GM21423 (cell line): ENCODE measurements at regions not wholly inside any gene's neighbourhood (a gene's known extent, or its start where the extent isn't known, plus 50 kb on each side); places are given as distances from the start of the nearest gene placed in this dataset.
"Not testable (repeated sequence)": the region's sequence is repeated elsewhere in the genome, so short reads cannot be mapped to it uniquely, and the experiment has no call there.

Experiments
- ATAC-seq: cut with Tn5 transposase; IDR thresholded peaks from one replicate; pipeline ENCODE4 v1.9.1; 2021; ENCODE audit warnings: mild to moderate bottlenecking, moderate library complexity; ENCODE audit not compliant: unreplicated experiment

DNA sequence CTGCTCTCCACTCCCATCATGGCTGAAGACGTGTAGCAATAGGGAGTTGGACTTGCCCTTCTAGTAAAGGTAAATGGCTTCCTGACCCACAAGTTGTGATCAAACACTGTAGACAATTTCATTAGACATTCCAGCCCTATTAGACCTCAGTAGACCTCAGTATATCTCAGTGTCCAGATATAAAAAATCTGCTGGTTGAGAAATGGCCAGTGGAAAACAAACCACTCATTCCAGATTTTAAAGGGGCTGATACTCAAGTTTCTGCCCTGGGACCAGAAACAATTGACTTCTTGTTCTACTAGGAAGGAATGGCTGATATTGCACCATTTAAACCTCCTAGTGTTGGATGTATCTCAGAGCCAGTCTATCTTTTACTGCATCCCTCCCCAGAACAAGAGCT lies 613.2 kb downstream of the PDCD6IP start:
- no peak for ATAC-seq

DNA sequence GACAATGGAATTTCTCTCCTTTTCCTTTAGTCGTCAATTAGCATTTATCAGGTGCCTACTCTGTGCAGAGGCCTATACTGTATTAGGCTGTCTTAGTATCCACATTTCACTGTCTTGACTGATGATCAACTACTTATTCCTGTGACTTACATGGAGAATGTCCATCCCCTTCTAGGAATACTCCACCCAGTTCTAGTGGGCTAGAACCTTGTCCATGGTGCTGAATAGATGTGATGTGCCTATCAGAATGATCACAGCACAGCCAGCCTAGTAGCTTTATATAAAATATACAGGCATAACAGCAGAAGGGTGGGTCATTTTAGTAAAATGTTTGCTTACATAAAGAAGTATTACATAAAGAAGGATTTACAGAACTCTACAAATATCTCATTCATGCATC lies 621.4 kb downstream of the PDCD6IP start:
- ATAC-seq, result no peak

DNA sequence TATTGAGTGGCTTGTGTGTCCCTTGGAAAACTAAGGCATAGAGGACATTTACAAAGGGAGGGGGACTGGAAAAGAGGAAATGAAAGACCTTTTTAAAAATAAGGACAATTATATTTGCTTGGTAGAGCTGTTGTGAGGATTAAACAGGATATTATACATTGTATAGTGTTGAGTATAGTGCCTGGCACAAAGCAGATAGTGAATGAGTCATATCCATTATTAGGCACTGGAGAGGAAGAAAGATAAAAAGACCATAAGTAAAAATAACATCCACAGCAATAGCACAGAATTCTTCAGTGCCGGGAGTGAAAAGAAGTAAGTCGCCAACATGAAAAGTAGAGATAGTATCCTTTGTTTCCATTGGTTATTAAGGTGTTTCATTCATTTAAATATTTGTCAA lies 623.3 kb downstream of the PDCD6IP start:
- ATAC-seq, result no peak

DNA sequence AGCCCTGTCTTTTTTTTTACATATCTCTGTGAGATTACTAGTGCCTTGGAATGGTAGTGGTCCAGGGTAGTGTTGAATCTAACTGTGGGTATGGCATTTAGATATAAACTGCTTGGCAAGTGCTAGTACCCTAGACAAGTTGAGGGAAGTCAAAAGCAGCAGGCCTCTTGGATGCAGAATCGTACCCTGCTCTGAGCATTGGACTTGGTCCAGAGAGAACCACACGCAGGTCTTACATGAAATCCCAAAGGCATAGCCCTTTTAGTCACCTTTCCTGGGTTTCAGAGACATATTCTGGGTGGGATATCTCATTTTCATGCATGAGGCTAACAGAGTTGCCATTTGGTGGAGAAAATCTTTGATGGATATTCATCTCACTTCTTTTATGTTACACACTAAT lies 641.4 kb downstream of the PDCD6IP start:
- no peak for ATAC-seq

DNA sequence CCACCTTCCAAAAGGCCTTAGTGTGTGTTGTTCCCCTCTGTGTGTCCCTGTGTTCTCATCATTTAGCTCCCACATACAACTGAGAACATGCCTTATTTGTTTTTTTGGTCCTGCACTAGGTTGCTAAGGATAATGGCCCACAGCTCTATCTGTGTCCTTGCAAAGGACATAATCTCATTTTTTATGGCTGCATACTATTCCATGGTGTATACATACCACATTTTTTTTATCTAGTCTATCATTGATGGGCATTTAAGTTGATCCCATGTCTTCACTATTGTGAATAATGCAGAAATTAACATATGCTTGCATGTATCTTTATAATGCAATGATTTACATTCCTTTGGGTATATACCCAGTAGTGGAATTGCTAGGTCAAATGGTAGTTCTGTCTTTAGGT lies 645.7 kb downstream of the PDCD6IP start:
- ATAC-seq, result no peak

DNA sequence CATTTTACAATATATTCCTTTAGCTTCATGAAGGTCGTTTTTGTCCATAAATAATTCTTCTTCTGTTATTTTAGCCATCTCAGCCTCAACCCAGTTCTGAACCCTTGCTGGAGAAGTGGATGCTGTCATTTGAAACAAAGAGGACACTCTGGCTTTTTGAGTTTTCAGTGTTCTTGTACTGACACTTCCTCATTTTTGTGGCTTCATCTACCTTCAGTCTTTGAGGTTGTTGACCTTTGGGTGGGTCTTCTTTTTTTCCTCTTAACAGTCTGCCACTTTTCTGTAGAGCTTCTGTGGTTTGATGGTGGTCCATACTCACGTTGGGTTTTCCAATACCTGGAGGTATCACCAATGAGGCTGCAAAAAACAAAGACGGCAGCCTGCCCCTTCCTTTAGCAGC lies 650.9 kb downstream of the PDCD6IP start:
- ATAC-seq, result no peak

DNA sequence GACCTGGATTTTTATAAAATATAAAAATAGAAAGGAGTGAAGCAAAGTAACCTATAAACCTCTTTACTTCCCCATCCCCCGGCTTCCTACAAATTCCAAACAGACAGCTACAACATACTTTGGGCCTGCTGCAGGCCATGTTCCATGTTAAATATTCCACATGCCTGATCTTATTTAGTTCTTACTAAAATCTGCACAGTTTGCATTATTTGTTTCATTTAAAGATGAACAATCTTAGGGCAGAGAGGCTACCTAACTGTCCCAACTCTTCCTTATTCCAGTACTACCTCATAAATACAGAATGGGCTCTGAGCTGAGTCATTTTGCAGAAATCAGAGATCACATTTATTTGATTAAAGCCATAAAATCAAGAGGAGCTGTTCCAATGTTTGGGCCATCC lies 665.0 kb downstream of the PDCD6IP start:
- ATAC-seq, result no peak

DNA sequence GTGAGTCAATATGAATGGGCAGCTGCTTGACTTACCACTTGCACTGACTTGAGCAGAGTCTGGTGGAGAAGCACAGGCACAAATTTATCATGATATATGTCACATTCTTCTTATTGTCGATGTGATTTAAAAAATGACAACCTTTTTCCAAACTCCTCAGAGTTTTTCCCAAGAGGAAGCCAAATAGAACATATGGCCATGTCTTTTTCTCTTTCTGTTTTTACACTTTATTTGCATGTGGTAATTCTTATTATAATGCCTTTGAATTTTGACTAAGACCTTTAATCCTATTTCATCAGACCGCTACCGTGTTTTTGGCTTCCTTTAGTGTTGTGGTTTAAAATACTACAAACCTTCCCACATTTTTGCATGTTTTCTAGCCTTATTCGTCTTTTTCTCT lies 666.2 kb downstream of the PDCD6IP start:
- ATAC-seq, result no peak

DNA sequence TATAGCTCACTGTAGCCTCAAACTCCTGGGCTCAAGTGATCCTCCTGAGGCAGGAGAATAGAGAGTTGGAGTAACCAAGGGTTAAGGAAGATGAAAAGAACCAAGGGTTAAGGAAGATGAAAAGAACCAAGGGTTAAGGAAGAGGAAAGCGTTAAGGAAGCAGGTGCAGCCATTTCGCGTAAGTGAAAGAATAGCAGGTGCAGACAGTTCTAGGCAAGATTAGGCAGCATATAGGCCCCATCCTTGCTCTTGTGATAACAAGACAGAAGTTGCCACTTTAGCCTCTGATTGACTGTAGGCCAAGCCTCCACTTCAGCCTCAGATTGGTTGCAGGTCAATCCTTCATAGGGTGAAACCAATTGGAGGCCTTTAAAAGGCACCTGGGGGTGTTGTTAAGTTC lies 677.4 kb downstream of the PDCD6IP start:
- ATAC-seq, result no peak

DNA sequence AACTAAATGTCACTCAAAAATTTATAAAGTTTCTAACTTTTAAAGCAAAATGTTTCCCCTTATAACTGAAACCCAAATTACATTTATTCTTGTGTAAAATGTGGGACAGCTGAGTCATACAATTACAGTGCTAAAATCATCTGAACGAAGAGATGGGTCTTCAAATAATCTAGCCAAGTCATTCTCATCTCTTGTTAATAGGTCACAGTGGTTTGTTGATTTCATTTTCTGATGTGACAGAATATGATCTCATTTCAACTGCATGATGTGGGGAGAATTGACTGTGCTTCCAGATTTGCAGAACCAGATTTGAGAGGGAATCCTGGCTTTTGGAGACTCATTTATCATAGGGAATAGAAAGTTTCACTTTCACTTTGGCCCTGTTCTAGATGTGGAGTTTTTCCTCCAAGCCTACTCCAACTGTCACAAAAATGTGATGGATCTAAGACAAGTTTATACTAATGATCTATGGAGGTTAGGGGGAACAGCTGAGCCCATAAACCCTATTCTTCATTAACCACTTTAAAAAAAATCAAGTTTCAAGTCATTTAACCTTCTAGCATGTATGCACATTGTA lies 685.0 kb downstream of the PDCD6IP start:
- ATAC-seq, result no peak

DNA sequence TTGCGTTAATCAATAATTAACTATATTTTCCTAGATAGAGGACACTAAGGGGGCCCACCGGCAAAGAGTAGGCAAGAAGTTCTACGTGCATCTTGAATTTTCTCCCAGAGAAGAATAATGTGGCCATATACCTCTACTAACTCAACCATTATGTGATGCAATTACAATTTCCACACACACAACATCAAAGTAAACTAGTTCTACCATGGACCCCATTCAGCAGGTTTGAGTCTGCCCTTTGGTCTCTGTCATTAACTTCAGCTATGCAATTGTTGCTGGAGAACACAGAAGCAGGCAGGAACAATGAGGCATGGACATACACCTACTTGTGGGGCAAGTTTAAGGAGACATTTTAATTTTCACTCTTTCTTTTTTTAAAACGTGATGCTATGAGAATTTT lies 705.9 kb downstream of the PDCD6IP start:
- ATAC-seq, result no peak

DNA sequence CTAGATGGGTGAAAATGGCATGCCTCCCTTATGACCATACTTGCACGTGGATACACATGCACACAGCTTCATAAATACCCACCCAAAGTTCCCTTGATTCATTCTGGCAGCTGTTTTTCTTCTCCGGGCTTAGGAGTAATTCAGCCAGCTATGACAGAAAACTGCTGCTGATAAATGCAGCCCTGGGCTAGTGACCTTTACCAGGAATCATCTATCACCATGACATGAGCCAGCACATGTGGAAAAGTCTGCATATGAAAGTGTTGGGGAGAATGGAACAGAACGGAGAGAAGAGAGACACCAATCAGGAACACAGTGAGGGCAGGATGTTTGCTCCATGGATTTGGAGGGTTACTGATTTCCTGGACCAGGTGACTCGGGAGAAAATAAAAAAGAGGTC lies 706.3 kb downstream of the PDCD6IP start:
- ATAC-seq, result no peak

DNA sequence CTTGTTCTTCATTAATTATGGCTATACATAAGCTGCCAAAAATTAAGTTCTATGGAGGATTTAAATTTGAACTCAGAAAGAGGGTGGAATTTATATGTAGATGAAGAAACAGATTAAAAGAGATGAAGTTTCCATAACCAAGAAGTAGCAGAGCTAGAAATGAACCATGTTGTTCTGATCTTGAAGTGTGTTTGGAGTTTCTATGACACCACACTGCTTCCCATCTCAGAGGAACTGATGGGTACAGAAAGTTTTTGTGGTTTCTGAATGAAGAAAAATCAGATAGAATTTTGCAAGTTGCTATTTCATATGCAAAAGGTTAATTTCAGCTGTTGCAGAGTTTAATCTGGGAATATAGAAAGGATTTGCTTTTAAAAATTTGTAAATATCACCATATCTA lies 710.3 kb downstream of the PDCD6IP start:
- no peak for ATAC-seq

DNA sequence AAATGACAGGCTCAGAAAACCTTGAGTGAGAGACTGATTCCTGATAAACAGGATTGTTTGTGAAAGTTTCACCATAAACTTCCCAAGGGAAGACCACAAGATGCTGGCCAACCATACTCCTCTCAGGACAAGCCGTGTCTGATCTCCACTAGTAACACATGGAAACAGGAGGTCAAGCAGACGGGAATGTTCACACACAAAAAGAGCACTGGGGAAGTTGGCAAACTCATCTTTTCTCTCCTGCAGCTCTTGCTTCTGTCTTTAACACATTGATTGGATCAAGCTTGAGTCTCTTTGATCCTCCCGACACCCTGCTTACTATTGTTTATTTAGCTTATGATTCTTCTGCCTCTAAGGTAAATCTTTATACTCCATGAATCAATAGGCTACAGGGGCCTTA lies 713.5 kb downstream of the PDCD6IP start:
- ATAC-seq, result no peak

DNA sequence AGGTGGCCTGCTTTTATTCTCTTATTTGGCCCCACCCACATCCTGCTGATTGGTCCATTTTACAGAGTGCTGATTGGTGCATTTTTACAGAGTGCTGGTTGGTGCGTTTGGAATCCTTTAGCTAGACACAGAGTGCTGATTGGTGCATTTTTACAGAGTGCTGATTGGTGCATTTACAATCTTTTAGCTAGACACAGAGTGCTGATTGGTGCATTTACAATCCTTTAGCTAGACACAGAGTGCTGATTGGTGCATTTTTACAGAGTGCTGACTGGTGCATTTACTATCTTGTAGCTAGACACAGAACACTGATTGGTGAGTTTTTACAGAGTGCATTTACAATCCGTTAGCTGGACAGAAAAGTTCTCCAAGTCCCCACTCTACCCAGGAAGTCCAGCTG lies 720.6 kb downstream of the PDCD6IP start:
- ATAC-seq, result not testable (repeated sequence)

DNA sequence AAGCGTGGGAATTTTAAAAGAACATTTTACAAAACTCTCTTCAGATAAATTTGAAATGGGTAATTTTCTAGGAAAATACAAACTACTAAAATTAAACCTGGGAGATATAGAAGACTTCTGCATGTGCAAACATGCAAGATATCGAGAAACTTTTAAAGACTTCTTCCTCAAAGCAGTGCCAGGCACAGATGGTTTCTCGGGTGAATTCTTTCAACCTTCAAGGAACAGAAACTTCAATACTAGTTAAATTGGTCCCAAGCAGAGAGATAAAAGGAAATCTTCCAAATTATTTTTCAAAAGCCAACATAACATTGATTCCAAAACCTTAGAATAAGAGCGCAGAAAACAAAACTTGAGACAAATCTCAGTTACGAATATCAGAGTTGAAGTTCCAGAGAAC lies 732.7 kb downstream of the PDCD6IP start:
- ATAC-seq, result no peak

DNA sequence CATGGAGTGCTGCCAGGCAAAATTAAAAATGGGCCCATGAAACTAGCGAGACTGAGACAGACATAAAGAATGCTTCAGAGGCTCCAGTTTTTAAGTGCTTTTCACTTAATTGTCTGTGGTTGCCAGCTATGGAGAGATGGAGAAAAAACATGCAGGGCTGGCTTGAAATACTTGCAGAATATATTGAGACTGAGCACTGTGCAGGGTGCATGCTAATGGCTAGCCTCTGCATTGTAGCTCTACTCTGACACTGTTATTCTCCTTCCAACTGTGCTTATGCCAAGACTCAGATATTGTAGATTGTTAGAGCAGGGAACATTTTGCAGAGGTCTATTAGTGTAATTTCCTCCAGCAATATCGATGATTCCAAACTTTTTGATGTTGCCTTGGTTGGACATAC lies 735.0 kb downstream of the PDCD6IP start:
- no peak for ATAC-seq

DNA sequence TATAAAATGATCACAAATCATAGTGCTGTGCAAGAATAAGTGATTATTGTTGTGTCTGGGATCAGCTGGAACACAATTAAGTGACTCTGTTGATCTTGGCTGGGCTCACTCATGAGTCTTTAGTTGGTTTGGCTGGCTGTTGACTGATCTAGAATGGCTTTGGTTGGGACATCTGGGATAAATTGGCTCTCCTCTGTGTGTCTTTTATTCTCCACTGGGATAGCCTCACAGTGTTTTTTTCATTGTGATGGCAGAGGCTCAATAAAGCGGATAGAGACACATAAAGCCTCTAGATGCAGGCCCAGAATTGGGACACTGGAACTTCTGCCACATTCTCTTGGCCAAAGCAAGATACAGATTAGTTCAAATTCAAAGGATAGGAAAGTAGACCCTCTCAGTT lies 735.6 kb downstream of the PDCD6IP start:
- no peak for ATAC-seq

DNA sequence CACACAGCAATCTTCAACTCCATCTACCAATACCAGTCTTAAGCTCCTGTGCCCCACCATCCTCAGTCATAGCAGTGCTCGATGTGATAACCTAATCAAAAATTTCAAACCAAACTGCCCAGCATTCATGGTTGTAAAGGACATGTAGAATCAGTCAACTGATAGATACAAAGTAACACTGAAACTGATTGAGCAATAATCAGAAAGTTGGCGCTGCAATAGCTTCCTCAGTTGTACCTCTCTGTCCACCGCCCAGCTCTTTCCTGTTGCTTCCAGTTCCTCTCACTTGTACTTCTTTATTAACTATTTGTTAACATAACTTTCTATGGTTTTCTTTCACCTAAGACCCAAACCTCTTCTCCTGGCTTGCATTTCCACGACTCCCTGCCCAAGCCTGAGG lies 745.7 kb downstream of the PDCD6IP start:
- ATAC-seq, result no peak

DNA sequence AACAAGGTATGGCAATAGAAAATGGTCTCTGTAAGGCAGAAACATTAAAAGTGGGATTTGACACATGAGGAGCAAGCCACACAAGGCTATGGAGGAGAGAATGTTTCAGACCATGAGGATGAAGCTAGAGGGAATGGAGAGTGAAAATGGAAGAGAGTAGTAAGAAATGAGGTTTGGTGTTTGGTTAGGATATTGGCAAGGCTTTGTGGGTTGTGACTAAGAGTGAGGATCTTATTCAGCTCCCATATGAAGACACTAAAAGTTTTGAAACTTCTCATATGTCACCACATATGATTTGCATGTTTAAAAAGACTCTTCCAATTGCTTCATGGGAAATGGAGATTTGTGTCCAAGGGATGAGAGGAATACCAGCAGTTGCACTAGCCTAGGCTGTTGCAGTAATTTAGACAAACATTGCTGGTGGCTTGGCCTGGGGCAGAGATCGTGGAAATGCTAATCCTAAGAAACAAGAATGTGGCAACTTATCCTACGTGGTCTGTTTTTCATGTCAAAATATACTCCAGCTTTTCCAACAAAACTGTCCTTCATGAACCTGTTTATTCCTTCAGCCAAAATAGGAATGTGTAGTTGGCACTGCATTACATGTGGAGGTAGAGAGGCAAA lies 749.0 kb downstream of the PDCD6IP start:
- no peak for ATAC-seq

DNA sequence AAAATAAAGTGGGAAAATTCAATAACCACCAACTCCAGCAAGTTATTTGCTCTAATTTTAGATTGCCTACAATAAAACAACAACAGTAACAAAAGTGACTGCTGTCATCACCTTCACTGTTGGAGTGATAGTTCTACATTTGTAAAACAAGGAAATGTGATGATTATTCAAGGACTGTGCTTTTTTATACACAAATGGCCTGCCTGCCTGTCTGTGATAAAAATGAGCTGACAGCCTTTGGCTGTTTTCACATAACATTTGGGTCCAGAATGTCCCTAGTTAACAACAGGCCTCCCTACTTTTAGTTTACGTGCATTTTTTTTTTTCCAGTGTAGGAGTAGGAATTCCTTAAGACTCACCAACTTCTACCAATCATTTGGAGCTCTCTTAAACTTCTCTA lies 768.8 kb downstream of the PDCD6IP start:
- ATAC-seq, result no peak

DNA sequence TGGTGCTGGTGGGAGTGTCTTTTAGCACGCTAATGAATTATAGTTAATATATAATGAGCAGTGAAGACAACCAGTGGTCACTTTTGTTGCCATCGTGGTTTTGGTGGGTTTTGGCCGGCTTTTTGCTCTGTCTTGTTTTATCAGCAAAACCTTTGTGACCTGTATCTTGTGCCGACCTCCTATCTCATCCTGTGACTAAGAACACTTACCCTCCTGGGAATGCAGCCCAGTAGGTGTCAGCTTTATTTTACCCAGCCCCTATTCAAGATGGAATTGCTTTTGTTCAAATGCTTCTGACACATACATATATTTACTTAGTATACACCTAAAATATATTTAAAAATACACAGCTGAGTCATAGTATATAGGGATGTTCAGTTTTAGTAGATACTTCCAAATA lies 770.3 kb downstream of the PDCD6IP start:
- no peak for ATAC-seq

DNA sequence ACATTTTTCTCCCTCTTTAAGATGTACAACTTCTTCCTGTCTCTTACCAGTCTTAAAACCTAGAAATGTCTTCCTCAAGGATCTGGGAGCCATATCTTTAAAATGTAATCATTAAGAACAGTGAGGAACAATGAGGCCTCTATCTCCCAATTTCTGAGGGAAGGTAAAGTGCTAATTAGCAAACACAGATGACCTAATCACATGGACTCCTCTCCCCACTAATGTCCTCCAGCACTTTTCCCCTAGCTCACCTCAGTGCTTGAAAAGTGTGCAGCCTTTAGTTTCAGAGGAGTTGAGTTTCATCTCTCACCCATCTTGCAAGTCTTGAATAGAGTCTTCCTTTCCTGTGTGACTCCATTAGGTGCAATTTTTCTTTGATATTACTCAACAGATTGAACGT lies 771.0 kb downstream of the PDCD6IP start:
- ATAC-seq, result no peak
